GM21723 (cell line): ENCODE measurements at regions not wholly inside any gene's neighbourhood (a gene's known extent, or its start where the extent isn't known, plus 50 kb on each side); places are given as distances from the start of the nearest gene placed in this dataset.

Source experiments
- ATAC-seq: cut with Tn5 transposase; IDR thresholded peaks from one replicate; pipeline ENCODE4 v1.9.1; 2021; ENCODE audit warnings: mild to moderate bottlenecking, moderate library complexity; ENCODE audit not compliant: unreplicated experiment

DNA sequence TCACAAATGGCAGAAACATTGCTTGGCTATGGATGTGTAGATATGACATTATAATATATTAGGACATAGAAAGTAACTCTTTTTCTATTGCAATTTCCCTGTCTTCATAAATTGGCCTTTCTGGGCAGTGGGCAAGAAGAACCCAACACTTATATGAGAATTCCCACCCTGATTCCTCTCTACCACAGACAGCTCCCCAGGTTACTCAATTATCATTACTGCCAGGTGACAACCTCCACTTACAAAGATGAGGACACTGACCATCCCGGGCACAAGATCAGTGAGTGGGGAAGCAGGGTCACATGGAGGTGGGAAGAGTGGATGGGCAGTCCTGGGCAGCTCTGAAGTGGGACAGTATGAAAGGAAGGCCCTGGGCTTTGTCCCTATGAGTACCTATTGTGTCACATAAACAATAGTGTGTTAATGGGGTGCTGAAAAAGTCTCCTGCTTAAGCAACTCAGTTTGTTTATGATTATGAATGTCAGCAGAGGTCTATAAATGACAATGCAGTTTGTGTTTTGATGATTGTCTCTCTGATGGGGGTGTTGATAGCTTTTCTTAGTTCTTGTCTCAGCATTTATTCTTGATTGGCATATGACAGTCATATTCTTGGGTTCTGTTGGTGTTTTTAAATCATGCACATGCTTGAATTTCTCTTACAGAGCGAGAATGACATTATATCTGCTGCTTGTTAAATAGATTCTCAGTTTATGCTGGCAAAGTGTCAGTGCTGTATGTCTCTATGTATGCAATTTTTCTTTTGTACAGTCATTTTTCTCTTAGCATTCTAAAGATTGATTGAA lies 99.9 kb downstream of the SLIT2 start:
- ATAC-seq: no peak

DNA sequence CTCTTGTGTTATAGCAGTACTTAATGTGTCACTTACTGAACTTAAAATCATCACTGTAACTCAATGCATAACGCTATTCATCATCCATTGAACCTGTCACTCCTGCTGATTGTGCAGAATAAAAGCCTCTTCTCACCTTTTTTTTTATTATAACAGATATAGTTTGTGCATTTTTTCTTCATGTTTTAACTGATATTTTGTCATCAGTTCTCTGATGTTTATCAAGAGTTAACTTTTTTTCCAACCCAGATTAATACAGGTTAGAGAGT lies 100.4 kb downstream of the SLIT2 start:
- ATAC-seq: no peak

DNA sequence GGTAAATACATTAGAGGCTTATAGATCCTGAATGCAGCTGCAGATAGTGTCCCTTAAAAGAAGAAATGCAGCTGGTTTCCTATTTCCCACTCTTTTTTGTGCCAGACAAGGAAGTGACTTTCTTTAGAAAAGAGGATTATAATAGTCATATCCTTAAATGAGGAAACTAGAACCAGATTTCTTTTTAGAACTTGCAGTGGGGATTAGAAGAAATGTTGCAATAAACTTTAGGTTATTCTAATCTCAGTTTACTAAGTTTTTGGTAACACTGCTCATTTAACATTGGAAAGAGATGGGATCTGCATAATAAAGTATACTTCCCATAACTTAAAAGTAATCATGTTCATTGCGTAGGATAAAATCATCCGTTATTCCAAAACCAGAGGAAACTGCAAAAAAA lies 101.9 kb downstream of the SLIT2 start:
- no peak for ATAC-seq

DNA sequence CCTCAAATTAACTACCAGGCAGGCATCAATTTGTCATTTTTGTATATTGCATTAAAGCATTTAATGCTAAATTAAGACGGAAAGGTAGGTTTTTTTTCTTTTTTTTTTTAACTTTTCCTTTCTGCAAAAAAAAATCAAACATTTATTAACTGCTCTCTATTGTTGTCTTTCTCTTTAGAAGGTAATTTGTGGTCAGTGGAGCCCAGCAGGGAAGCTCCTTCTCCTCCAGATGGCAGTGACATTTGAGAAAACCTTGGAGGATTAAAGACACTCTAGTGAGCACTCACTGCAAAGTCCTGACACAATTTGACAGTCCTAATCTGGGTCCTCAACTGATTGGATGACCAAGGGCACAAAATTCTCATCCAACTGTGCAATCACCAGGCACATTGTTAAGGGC lies 102.4 kb downstream of the SLIT2 start:
- ATAC-seq: no peak

DNA sequence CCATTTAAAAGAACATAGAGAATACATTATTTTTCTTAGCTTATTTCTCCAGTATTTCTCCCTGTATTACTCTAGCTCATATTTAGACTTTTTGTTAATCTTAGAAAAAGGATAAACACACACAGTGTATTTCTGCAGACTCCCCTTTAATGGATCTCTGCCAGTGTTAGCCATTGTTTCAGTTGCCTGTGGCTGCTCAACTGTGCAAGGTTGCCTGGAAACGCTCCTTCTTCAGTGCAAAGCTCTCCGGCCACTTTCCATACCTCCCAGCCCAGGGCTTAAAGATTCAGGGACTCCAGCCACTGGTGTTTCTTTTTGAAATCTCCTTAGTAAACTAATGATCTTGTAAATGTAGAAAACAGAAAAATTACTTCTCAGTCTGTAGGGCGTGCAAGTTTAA lies 104.9 kb downstream of the SLIT2 start:
- ATAC-seq: no peak

DNA sequence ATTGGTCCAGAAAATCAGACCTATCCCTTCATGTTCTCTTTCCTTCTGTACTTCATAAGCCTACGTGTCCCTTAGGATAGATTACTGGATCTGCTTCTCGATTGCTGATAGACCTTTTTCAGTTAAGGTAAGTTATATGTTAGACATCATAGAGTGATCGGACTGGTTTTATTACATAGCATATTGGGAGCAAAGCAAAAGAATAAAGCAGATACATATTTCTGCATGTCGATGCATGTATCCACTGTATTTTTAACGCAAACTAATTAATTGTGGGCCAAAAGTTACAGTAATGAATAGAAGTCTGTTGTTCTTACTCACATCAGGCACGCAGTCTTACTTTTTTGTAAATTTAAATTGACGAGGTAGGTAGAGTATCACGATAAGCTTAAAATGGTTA lies 106.4 kb downstream of the SLIT2 start:
- ATAC-seq: no peak

DNA sequence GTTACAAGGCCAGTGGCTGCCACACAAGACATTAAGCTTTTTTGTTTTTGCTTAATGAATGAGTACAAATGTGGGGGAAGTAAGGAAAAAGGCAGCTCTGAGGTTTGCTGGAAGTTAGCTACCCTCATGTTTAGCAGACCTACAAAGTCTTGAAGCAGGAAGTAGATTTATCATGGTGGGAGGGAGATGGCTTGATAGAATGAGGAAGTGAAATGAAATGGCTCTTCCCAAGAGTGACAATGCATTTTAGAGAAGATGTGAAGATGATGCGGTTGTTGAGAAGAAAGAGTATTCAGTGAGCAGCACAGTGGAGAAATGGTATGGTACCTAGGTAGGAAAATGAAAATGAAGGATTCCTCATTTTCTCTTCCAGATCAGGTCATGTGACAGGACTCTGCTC lies 108.0 kb downstream of the SLIT2 start:
- ATAC-seq: no peak

DNA sequence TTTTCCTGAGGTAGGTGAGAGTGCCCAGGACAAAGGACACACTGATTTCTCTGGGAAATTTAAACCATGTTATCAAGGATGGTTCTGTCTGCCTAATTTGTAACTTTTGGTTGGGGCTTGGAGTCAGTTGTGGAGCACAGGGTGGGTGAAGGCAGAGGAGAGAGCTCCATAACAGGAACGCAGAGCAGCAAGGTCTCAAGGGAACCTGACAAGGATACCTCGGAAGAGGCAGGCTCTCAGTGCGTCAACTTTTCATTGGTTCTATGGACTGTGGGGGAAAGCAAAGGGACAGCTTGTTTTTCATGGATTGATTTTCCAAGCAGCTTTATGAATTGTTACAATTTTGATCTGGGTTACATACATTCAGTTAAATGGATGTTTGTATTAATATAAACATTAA lies 110.4 kb downstream of the SLIT2 start:
- ATAC-seq: no peak

DNA sequence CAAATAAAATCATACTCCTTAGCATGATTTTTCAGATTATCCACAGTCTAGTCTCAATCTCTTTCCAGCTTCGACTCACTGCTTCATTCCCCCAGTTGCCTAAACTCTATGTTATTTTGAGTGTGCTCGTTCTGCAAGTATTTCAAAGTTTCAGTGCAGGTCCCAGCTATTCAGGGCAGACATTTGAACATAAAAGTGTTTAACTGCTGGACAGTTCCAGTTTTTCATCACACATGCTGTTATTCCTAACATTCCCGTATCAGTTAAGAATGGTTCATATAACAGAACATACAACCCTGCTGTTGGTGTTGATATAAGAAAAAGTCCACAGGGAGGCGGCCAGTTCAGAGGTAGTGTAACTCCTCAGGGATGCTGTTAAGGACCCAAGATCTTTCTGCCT lies 113.3 kb downstream of the SLIT2 start:
- no peak for ATAC-seq

DNA sequence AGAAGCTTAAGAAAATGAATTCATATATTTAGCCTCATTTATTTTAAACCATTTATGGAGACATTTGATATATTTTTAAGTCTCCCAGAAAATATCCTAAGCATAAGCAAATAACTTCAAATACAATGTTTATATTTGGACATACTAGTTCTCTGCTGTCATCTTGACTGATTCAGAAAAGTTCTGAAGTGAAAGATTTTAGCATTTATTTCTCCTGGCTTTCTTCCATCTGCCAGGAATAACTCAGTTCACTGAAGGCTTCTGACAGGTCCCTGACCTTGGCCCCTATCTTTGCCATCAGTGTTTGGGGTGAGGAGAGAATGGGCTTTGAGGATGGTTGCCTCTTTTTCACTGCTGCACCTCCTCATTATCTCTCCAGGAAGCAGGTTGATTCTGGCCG lies 115.7 kb downstream of the SLIT2 start:
- ATAC-seq: no peak

DNA sequence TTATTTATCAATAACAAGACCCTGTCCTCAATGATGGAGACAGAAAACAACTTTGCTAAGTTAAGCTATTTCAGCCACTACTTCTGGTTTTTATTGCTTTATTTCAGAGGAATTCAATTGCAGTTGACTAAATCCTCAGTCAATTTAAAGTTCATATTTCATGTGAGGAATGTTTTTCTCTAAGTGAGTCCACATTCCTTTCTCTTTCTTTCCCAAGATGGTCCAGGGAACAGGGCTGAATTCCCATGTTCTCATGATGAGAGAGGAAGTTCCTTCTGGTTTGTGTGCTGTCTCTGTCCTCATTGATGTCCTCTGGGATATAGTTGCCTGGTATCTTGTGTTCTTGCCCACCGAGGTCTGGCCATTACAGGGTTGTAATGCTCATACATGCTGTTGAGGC lies 117.2 kb downstream of the SLIT2 start:
- ATAC-seq: no peak

DNA sequence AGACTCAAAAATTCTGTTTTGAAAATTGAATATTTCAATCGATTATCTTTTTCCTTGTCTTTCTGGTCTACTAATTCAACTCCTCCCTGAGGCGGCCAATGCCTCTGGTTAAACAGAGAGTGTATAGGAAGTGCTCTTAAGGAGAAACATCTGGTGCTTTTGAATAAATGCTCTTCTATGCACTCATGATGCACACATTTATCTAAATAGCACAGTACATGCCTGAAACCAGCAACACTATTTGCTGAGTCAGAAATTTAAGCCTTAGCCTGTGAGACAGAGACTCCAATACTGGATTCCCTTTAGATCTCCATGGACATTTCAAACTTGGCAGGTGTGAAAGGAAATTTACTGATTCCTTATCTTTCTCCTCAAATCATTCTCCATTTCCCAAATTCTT lies 118.6 kb downstream of the SLIT2 start:
- no peak for ATAC-seq

DNA sequence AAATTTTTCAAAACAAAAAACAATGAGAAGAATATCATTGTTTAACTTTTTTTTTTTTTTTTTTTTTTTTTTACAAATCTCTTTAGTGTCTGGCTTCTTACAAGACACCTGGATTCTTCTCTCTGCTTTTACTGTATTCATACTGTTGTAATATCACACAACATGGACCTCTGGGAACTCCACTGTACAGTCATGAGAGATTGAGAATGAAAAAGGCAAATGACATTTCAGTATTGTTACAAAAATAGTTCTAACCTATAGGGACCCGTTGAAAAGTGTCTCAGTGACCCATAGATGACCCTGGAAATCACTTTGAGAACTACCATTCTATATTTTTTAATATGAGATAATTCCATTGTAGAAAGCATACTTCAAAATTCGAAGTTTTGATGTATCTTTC lies 124.4 kb downstream of the SLIT2 start:
- ATAC-seq: no peak

DNA sequence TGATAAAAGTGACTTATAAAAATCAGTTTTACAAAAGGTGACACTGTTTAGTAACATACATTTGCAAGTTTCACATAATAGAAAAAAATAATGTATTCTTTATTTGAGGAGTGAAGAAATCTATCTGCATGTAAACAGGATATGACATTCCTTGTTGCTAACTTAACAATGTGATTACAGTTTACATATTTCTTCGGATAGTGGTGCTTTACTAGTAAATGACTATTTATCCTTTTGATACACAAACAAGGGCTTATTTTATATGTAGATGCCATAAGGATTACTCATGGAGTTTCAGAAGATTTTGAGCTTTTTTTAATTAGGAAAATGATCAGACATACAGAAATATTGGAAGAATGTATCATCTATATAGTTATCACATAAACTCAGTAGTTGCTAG lies 126.5 kb downstream of the SLIT2 start:
- ATAC-seq: no peak

DNA sequence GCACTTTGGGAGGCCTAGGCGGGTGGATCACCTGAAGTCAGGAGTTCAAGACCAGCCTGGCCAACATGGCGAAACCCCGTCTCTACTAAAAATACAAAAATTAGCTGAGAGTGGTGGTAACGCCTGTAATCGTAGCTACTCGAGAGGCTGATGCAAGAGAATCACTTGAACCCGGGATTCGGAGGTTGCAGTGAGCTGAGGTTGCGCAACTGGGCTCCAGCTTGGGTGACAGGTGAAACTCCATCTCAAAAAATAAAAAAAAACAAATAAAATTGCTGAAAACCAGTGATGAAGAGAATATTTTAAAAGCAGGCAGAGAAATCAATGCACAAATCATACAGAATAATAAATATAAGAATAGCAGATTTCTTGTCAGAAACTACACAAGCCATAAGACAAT lies 129.3 kb downstream of the SLIT2 start:
- ATAC-seq: no peak

DNA sequence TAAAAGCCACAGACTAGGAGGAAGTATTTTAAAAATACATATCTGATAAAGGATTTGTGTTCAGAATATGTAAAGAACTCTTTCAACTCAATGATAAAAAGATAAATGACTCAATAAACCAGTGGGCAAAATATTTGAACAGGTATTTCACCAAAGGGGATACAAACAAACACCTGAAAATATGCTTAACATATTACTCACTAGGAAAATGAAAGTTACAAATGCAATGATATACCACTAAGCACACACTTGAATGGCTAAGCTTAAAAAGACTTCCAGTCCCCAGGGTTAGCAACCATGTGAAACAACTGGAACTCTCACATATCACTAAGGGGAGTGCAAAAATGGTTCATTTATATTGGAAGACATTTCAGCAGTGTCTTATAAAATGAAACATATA lies 131.6 kb downstream of the SLIT2 start:
- ATAC-seq: no peak

DNA sequence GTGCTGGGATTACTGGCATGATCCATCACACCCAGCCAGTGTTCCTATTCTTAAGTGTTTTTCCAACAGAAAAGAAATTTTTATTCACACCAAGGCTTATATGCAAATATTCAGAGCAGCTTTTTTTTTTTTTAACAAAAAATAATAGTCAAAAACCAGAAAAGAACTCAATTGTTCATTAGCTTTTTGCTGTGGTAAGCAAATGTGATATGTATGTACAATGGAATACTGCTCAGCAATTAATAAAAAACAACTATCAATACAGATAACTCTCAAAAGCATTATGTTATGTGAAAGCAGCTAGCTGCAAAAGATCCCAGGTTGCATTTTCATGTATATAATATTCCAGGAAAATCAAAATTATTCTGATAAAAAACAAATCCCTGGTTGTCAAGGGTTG lies 132.3 kb downstream of the SLIT2 start:
- no peak for ATAC-seq

DNA sequence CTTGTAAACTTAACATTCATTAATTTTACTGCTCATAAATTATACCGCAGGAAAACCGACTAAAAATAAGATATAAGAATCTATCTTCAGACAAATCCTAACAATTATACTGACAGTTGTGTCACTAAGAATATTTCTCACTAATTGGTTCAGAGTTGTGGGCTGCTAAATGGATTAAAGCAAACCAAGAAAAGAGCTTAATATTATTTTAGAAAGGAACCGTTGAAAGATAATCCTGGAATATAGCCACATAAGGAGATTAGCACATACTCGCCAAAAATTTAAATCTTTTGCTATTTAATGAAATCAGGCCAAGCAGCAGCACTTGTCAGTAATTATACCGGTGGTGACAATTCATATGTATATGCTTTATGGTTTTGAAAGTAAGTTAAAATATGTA lies 132.8 kb downstream of the SLIT2 start:
- ATAC-seq: no peak

DNA sequence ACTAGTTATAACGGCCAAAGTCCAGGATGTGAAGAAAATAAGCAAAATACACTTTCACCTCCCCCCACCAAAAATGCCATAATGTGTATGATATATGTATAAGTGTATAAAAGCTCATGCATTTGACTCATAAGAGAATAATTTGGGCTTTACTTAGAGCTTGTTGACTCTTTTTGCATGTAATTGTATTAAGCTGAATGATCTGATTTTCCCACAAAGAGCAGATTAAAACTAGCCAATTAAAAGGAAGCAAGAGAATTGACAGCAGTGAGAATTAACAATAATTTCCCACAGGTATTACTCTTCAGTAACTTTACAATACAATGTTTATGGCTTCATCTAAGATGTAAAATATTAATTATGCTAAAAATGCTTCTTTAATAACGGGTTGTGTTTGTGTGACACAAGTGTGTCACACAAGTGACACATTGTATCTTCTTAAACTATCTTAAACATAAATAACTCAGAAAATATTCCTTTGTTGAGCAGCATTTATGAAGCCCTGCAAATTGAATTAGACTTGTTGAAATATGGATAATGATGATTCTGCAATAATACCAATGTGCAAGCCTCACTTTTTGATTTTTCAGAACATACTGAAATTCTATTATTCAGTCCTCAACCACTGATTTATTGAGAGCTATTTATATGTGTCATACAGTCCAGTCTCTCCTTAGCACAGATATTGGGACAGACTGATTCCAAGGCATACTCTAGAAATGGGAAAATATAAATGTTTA lies 134.5 kb downstream of the SLIT2 start:
- no peak for ATAC-seq

DNA sequence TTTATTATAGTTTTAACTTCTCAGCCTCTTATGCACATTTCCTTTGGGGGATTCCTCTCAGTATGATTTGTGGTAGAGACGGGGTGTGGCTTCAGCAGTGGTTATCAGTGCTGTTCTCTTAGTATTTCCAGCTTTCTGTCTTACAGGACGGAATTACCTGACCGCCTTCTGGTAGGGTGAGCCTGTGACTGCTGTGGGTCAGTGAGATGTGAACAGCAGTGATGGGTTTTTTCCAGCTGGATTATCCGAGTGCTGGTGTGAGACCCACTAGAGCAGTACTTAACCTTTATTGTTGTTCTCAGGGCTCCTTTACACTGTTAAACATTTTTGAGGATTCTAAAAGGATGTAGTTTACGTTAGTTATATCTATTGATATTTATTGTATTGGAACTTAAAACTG lies 135.2 kb downstream of the SLIT2 start:
- ATAC-seq: no peak

DNA sequence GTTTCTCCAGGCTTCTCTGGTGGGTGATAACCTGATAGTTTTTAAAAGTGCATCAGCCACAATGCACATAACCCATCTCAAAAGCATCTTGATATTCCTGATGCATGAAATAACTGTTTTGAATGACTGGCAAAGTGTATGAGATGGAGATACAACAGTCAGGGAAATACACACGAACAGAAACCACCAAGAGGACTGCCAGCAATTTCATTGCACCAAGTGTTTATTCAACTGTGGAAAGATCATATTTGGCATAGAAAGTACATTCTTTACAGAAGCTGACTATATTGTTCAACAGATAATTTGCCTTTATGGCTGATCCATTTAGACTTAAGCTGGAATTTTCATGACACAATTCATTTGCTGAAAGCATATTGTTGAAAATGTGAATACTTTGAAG lies 139.5 kb downstream of the SLIT2 start:
- no peak for ATAC-seq

DNA sequence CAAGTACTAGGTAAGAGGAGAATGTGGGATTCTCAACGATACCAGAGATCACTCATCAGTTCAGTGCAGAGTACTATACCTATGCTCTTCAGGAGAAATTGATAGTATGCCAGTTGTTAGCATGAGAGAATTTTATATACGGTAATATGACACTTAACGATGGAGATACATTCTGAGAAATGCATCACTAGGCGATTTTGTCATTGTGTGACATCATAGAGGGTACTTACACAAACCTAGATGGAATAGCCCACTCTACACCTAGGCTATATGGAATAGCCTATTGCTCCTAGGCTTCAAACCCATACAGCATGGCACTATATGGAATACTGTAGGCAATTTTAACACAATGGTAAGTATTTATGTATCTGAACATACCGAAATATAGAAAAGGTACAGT lies 140.2 kb downstream of the SLIT2 start:
- ATAC-seq: no peak
